NOMO-1 (cell line): ENCODE measurements at regions not wholly inside any gene's neighbourhood (a gene's known extent, or its start where the extent isn't known, plus 50 kb on each side); places are given as distances from the start of the nearest gene placed in this dataset.
"Not testable (repeated sequence)": the region's sequence is repeated elsewhere in the genome, so short reads cannot be mapped to it uniquely, and the experiment has no call there.

Experiments used
- DNase-seq, 2 experiments: peaks; one replicate each; lab custom pipeline; 2025; ENCODE audit not compliant: unreplicated experiment in 2 of 2; lab: John Stamatoyannopoulos, UW

- DNase-seq: peak; percentile 1 to 36
Observed at GRCh38 chr5:84791138-84791537, 406.5 kb upstream of the EDIL3 start.

- no peak for DNase-seq
Observed at GRCh38 chr5:84790406-84790805, 405.7 kb upstream of the EDIL3 start.

GRCh38 chr5:84783003-84783402 lies 398.3 kb upstream of the EDIL3 start:
- DNase-seq: no peak

GRCh38 chr5:84779186-84779585 lies 394.5 kb upstream of the EDIL3 start:
- DNase-seq: no peak

- no peak for DNase-seq
Observed at GRCh38 chr5:84764227-84764626, 379.5 kb upstream of the EDIL3 start.

GRCh38 chr5:84758008-84758407 lies 373.3 kb upstream of the EDIL3 start:
- no peak for DNase-seq

GRCh38 chr5:84752780-84753179 lies 368.1 kb upstream of the EDIL3 start:
- no peak for DNase-seq

GRCh38 chr5:84748313-84748712 lies 363.6 kb upstream of the EDIL3 start:
- no peak for DNase-seq

- DNase-seq: not testable (repeated sequence)
Observed at GRCh38 chr5:84746280-84746679, 361.6 kb upstream of the EDIL3 start.

- DNase-seq: no peak
Observed at GRCh38 chr5:84741056-84741455, 356.4 kb upstream of the EDIL3 start.

- no peak for DNase-seq
Observed at GRCh38 chr5:84729326-84729725, 344.6 kb upstream of the EDIL3 start.

- DNase-seq: no peak
Observed at GRCh38 chr5:84727708-84728107, 343.0 kb upstream of the EDIL3 start.

GRCh38 chr5:84725946-84726570 lies 341.4 kb upstream of the EDIL3 start:
- no peak for DNase-seq

- no peak for DNase-seq
Observed at GRCh38 chr5:84724683-84725082, 340.0 kb upstream of the EDIL3 start.

- DNase-seq: no peak
Observed at GRCh38 chr5:84724181-84724580, 339.5 kb upstream of the EDIL3 start.

GRCh38 chr5:84718377-84718776 lies 333.7 kb upstream of the EDIL3 start:
- no peak for DNase-seq

- no peak for DNase-seq
Observed at GRCh38 chr5:84715686-84716085, 331.0 kb upstream of the EDIL3 start.

- no peak for DNase-seq
Observed at GRCh38 chr5:84715091-84715490, 330.4 kb upstream of the EDIL3 start.

- no peak for DNase-seq
Observed at GRCh38 chr5:84709075-84709474, 324.4 kb upstream of the EDIL3 start.

- DNase-seq: no peak
Observed at GRCh38 chr5:84706678-84707641, 322.3 kb upstream of the EDIL3 start.

GRCh38 chr5:84700545-84700944 lies 315.9 kb upstream of the EDIL3 start:
- DNase-seq: not testable (repeated sequence)

GRCh38 chr5:84696651-84697050 lies 312.0 kb upstream of the EDIL3 start:
- DNase-seq: no peak
